DND-41 (cell line): ENCODE measurements at regions not wholly inside any gene's neighbourhood (a gene's known extent, or its start where the extent isn't known, plus 50 kb on each side); places are given as distances from the start of the nearest gene placed in this dataset.

Experiments
- EZH2 ChIP-seq: IDR thresholded peaks from 3 replicates; pipeline ENCODE4 v1.6.1; 2012; ENCODE audit warnings: borderline replicate concordance, low read depth, mild to moderate bottlenecking, moderate library complexity, low read length, inconsistent platforms; ENCODE audit not compliant: severe bottlenecking
- TF ChIP-seq, protein P1 (sequence below): IDR thresholded peaks from 2 replicates; pipeline ENCODE4 v1.5.1; 2012; ENCODE audit warnings: borderline replicate concordance, low read length, moderate library complexity, mild to moderate bottlenecking; ENCODE audit not compliant: poor library complexity, severe bottlenecking; ENCODE audit errors: extremely low read depth

- TF ChIP-seq, protein P1, sequence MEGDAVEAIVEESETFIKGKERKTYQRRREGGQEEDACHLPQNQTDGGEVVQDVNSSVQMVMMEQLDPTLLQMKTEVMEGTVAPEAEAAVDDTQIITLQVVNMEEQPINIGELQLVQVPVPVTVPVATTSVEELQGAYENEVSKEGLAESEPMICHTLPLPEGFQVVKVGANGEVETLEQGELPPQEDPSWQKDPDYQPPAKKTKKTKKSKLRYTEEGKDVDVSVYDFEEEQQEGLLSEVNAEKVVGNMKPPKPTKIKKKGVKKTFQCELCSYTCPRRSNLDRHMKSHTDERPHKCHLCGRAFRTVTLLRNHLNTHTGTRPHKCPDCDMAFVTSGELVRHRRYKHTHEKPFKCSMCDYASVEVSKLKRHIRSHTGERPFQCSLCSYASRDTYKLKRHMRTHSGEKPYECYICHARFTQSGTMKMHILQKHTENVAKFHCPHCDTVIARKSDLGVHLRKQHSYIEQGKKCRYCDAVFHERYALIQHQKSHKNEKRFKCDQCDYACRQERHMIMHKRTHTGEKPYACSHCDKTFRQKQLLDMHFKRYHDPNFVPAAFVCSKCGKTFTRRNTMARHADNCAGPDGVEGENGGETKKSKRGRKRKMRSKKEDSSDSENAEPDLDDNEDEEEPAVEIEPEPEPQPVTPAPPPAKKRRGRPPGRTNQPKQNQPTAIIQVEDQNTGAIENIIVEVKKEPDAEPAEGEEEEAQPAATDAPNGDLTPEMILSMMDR = no peak
- TF ChIP-seq EZH2 = no peak
Observed at GRCh38 chr10:130354976-130355795, 219.0 kb downstream of the GLRX3 start.
